GM19463 (cell line): ENCODE measurements at regions not wholly inside any gene's neighbourhood (a gene's known extent, or its start where the extent isn't known, plus 50 kb on each side); places are given as distances from the start of the nearest gene placed in this dataset.

ENCODE experiments used
- ATAC-seq: cut with Tn5 transposase; IDR thresholded peaks from one replicate; pipeline ENCODE4 v1.9.1; 2021; ENCODE audit warnings: mild to moderate bottlenecking, moderate library complexity; ENCODE audit not compliant: unreplicated experiment

DNA sequence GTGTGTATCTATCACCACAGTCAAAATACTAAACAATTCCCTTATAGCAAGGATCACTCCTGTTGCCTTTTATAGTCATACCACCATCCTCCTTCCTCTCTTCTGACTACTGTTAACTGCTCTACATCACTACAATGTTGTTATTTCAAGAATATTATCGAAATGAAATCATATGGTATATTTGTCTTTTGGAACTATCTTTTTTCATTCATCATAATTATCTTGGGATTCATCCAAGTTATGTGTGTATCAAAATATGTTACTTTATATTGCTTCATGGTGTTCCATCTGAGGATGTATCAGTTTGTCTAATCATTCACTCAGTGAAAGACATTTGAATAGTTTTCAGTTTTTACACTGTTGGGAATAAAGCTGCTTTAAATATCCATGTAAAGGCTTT lies 1423.0 kb upstream of the PIK3C3 start:
- no peak for ATAC-seq

DNA sequence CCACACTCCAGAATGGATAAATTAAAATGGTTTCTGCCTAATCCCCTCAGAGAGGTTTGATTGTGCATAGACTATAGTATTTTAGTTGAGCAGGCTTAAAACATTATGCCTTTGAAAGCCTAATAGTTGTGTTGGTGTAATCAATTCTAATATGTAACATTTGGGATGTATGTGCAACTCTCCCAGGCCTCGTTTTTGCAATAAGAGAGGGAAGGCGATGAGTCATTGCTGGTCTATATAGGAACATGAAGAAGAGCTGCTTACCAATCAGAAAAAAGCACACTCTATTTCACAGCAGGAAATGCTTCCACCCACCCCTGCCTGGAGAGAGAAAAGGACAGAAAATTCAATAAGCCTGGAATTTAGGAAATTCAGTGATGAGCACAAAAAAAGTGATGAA lies 1424.0 kb upstream of the PIK3C3 start:
- no peak for ATAC-seq

- no peak for ATAC-seq
Measured at GRCh38 chr18:40529478-40529877, 1425.6 kb upstream of the PIK3C3 start.

GRCh38 chr18:40524881-40525280 lies 1430.2 kb upstream of the PIK3C3 start:
- ATAC-seq, result no peak

- ATAC-seq, result no peak
Measured at GRCh38 chr18:40523287-40523686, 1431.7 kb upstream of the PIK3C3 start.

- no peak for ATAC-seq
Measured at GRCh38 chr18:40501026-40501425, 1454.0 kb upstream of the PIK3C3 start.

GRCh38 chr18:40494603-40495002 lies 1460.4 kb upstream of the PIK3C3 start:
- no peak for ATAC-seq

DNA sequence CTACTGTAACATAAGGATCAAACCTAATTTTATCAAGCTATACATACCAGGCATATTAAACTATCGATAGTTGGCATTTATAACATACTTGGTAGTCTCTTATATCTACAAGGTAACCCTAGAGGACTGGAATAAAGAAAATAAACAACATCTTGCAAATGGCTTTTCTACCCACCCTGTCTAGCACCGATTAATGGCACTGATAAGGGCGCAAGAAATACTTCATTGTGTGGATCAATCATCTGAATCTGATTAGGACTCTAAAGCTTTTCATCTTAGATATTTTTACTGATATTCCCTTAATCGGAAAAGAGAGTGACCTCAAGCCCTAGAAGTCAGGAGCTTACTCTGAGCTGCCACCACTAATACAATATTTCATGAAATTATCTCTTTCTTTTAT lies 1461.7 kb upstream of the PIK3C3 start:
- no peak for ATAC-seq

DNA sequence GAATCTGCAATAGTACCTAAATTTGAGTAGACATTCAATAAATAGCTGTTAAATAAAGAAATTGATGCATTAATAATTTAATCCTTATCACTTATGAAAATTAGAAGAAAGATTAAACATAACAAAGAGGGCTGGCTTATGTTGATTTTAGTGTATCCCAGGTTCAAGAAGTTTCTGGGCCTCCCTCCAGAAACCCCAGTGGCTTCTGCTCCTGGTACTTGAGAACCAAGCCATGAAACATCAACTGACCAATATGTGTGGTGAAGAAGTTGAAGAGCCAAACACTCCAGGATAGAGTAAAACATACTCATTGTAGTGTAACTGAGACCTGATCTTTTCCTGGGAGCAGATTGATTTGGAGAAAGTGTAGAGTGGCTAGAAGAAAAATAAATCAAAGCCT lies 1465.7 kb upstream of the PIK3C3 start:
- no peak for ATAC-seq

- ATAC-seq, result no peak
Measured at GRCh38 chr18:40485318-40485717, 1469.7 kb upstream of the PIK3C3 start.

DNA sequence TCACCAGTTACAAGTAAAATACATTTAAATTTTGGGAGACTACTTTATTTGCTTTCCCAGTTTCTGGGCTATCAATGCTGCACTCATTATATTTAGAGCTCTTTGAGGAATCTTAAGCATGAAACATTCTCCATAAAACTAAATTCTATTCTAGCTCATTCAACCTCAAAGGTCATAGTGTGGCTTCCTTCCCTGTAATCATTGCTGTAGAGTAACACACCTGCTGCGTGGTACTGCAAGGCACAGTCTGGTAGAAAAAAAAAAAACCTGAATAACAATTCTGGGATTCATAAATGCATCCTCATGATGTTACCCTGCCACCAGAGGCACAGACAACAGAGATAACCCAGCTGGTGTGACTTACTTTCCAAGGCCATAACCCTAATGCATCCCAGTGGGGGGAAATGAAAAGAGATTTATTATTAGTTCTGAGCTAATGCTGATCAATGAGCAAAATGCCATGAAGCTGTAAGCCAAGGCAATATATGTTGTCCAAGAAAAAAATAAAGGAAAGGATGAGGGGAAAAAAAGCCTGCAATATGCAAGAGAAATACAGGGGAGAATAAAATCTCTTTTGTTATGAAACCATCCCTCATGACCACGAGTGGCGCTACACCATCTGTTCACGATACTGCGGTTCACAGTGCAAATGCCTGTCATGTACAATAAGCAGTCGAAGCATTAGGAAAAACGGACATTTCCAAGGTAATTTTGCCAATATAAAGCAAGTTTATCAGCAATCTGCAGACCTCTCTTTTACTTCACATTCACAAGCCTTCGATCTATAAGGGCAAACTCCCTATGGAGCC lies 1481.6 kb upstream of the PIK3C3 start:
- no peak for ATAC-seq

DNA sequence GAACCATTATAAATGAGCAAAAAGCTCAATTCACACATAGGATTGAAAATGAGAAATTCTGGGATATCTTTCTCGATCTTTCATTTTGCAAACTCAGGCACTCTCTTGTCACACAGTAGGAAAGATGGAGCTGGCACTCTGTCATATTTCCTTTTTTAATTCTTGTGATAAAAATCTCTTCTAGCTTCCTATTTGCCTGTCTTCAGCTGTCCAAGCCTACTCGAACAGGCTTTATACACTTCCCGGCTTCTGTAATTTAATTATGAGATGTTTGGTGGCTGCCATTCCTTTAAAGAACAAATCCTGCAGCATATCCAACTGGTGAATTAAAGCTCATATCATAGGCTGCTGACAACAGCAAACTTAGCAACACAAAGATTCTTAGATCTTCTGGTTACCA lies 1484.3 kb upstream of the PIK3C3 start:
- ATAC-seq, result no peak

DNA sequence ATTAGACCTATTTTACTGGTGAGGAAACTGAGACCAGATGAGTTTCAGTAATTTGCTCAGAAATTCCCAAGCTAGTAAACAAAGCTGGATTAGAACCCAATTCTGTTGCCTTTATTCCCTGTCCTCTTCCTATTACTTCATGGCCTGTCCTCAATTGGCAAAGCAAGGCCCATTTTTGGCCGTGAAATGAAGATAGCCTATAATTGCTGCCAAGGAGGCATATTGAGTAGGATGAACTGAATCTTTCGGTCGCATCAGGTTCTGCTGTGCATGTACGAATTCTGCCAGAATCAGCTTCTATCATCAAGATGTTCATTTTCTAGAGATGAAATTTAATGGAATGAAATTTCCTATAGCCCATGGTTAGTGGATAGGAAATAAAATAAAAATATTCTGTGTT lies 1485.2 kb upstream of the PIK3C3 start:
- no peak for ATAC-seq

- no peak for ATAC-seq
Measured at GRCh38 chr18:40469316-40469715, 1485.7 kb upstream of the PIK3C3 start.

DNA sequence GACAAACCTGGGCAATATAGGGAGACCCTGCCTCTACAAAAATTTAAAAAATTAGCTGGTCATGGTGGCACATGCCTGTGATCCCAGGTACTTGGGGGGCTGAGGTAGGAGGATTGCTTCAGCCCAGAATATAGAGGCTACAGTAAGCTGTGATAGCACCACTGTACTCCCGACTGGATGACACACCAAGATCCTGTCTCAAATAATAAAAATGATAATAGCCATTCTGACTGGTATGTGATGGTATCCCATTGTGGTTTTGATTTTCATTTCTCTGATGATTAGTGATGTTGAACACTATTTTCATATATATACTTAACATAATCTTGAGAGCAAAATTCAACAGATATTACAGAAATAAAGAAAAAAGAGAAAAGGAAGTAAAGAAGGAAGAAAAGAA lies 1491.0 kb upstream of the PIK3C3 start:
- no peak for ATAC-seq

GRCh38 chr18:40453903-40454302 lies 1501.1 kb upstream of the PIK3C3 start:
- ATAC-seq, result no peak

GRCh38 chr18:40452599-40452998 lies 1502.4 kb upstream of the PIK3C3 start:
- ATAC-seq, result no peak

DNA sequence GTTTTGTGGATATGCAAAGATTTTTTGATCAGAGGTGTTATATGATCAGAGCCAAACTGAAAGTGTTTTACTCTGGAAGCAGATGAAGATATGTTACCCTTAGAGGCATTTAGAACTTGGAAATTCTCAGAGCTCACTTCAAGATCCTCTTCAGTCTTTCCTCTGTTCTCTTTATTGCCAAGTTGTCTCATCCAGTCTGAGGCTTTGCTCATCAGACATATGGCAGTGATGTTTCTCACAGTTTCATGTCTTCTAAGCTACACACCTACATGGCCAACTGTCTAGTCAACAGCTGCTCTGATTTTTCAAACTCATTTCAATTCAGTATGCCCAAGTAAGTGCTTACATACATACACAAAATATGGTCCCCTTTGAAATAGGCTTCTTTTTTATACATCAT lies 1504.3 kb upstream of the PIK3C3 start:
- no peak for ATAC-seq

GRCh38 chr18:40447820-40448219 lies 1507.2 kb upstream of the PIK3C3 start:
- ATAC-seq, result no peak

GRCh38 chr18:40440088-40440487 lies 1514.9 kb upstream of the PIK3C3 start:
- no peak for ATAC-seq

DNA sequence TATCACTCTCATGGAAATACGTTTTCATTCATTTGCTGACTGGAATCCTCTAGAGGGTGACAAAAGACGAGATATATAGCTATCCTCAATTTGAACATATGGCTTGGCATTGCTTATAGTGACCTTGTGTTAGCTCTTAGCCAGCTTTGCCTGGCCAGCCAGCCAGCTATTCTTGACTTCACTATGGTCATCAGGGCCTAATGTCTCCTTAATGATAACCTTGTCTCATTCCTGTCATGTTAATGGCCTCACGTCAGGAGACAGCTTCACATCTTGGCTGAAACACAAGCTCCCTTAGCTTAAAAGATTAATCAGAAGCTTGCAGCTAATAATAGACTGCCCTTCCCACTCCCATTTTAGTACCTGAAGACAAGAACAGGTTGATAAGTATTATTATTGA lies 1517.5 kb upstream of the PIK3C3 start:
- ATAC-seq, result no peak

DNA sequence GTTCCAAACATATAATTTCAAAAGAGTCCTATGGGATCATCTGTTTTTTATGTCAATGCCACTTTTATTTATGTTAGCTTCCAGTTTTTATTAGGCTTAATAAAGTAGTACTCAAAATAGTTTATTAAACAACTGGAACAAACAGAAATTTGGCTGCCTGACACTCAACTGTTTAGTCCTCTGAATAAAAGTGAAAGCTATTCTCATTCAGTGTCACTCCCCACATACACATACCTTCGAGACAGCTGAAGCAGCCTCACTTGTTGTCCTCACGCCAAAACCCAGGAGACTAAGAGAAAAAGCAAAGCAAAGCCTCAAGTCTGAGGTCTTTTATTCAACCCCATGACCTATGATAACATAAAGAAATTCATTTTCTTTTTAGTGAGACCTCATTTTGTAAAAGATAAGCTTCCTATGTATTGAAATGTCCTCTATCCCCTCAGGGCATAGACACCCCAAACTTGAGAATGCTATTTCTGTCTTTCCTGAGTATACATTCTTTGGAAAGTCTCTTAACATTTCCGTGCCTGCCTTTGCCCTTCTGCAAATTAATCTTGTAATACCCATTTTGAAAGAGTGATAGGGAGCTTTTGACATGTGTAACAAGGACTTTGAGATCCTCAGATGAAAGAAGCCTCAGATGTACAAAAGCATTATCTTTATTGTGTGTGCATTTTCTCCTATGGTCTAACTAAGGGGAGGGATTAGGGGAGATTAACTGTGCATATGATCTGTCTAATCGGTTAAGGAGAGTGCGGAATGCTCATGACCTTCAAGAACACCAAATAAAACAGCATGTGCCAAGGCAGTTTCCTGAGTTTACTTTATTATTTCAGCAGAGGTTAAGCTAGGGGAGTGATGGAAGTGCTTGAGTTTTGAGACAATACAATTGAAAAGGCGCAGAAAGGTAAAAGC lies 1523.7 kb upstream of the PIK3C3 start:
- no peak for ATAC-seq
